ENCODE measurements at regions not wholly inside any gene's neighbourhood (a gene's known extent, or its start where the extent isn't known, plus 50 kb on each side); places are given as distances from the start of the nearest gene placed in this dataset.

DNA sequence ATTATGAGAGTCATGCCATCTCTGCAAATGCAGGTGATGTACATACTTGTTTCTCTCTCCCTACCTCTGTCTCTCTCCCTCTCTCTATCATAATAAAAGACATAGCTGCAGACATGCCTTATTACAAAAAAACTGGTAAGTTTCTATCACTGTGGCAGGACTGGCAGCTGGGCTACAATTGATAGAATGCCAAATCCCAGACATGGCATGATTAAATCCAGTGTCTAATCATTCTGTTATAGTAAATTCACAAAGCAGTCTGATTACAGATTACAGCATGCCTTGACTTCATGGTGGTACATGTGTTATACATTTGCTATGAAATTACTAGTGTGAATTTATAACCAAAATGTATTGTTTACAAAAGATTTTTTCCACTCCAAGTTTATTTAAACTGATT lies 854.7 kb downstream of the TMTC2 start:
- TF ChIP-seq, protein P1, sequence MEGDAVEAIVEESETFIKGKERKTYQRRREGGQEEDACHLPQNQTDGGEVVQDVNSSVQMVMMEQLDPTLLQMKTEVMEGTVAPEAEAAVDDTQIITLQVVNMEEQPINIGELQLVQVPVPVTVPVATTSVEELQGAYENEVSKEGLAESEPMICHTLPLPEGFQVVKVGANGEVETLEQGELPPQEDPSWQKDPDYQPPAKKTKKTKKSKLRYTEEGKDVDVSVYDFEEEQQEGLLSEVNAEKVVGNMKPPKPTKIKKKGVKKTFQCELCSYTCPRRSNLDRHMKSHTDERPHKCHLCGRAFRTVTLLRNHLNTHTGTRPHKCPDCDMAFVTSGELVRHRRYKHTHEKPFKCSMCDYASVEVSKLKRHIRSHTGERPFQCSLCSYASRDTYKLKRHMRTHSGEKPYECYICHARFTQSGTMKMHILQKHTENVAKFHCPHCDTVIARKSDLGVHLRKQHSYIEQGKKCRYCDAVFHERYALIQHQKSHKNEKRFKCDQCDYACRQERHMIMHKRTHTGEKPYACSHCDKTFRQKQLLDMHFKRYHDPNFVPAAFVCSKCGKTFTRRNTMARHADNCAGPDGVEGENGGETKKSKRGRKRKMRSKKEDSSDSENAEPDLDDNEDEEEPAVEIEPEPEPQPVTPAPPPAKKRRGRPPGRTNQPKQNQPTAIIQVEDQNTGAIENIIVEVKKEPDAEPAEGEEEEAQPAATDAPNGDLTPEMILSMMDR (IDR thresholded peaks at IDR 0.05) = no peak
- DNase-seq (no peak), ATAC-seq (ENCODE audit: poor library complexity) (no peak)
- Histone ChIP-seq H3K27me3 (ENCODE audit: control insufficient read depth in 1 of 2, insufficient read depth in 2 of 2, low read length in 2 of 2) (no peaks in the 10 kb centered on the region), H3K4me3 (ENCODE audit: low read length) (no peak overlapping the region), H3K27ac (ENCODE audit: low read depth in 1 of 2, low read length in 2 of 2) (no peak overlapping the region), H3K9me3 (ENCODE audit: control insufficient read depth in 1 of 2, insufficient read depth in 1 of 2, low read length in 2 of 2) (peaks cover 0 to 4% of the 10 kb centered on the region in 2 experiments), H3K36me3 (ENCODE audit: insufficient read depth, low read length) (no peaks in the 10 kb centered on the region), H3K4me1 (ENCODE audit: insufficient read depth, low read length) (no peaks in the 10 kb centered on the region)
- CTCF ChIA-PET = no interaction called here
- POLR2A ChIA-PET = no interaction called here
- H3K27me3 Mint-ChIP-seq = no peaks in the 10 kb centered on the region
- H3K4me1 Mint-ChIP-seq (ENCODE audit: low read depth) = no peaks in the 10 kb centered on the region
- intact Hi-C loops (cut with DNase I, micrococcal nuclease) = no loop called here
- H3K36me3 Mint-ChIP-seq (ENCODE audit: low read depth) = no peaks in the 10 kb centered on the region
- H3K4me3 Mint-ChIP-seq = no peak overlapping the region
- no peak overlapping the region for H3K27ac Mint-ChIP-seq
- H3K9me3 Mint-ChIP-seq = peaks cover 4% of the 10 kb centered on the region

DNA sequence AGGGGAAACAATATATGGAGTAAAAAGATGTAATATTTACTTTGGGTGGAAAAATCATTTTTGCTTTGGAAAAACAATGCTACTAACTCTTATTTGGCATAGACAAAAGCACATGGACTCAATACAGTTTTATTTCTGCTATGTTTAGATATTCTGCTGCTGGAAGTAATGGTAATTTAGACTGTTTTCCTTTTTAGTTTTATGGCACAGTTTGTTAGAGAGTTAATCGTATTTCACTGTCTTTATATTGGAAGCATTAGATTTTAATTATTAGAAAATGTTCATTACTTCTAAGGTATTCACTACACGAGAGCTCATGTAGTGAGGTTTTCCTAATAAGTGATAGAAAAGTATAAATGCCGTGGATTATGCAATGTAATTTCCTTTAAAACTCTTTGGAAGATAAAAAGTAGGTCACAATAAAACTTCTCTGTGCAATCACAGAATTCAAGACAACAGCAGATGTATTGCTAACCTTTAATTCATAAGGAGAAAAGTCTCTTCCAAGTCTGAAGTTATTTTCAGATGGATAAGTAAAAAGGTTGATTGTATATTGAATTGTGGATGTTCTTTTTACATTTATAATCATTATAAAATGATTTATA lies 851.8 kb downstream of the TMTC2 start:
- Histone ChIP-seq H3K27me3 (ENCODE audit: control insufficient read depth in 1 of 2, insufficient read depth in 2 of 2, low read length in 2 of 2) (no peaks in the 10 kb centered on the region), H3K4me1 (ENCODE audit: insufficient read depth, low read length) (no peaks in the 10 kb centered on the region), H3K36me3 (ENCODE audit: insufficient read depth, low read length) (no peaks in the 10 kb centered on the region), H3K9me3 (ENCODE audit: control insufficient read depth in 1 of 2, insufficient read depth in 1 of 2, low read length in 2 of 2) (peaks cover 0 to 4% of the 10 kb centered on the region in 2 experiments), H3K4me3 (ENCODE audit: low read length) (no peak overlapping the region), H3K27ac (ENCODE audit: low read depth in 1 of 2, low read length in 2 of 2) (no peak overlapping the region)
- Mint-ChIP-seq H3K27ac (no peak overlapping the region), H3K36me3 (ENCODE audit: low read depth) (no peaks in the 10 kb centered on the region), H3K27me3 (no peaks in the 10 kb centered on the region), H3K4me1 (ENCODE audit: low read depth) (no peaks in the 10 kb centered on the region), H3K4me3 (no peak overlapping the region), H3K9me3 (no peaks in the 10 kb centered on the region)
- ATAC-seq (ENCODE audit: poor library complexity) = no peak
- intact Hi-C loops (cut with DNase I, micrococcal nuclease) = no loop called here
- DNase-seq = no peak
- CTCF ChIA-PET = no interaction called here
- POLR2A ChIA-PET = no interaction called here
- TF ChIP-seq, protein P1 (IDR thresholded peaks at IDR 0.05) = no peak

DNA sequence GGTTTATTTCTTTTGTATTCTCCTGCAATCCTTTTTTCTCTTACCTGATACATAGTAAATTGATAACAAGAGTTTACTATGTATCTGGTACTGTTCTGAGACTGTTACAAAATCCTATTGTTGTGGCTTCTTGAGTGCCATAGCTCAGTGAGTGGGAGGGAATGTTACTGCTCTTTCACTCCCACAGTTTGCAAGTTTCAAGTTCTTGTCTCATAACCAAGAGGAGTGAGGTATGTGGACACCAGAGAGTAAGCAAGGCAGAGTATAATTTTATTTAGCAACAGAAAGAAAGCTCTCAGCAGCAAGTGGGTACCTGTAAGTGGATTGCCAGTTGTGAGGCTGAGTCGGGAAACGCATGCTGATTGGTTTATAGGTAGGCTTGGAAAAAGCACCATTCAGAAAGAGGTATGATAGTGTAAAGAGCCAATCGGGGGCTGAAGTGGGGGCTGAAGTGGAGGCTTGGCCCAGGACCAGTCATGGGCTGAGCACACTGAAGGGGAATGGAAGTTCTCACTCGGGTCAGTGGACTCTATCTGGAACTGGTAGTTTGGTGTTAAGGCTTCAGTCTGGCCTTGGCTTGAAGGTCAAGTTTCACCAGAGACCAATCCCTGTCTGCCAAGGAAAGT lies 850.8 kb downstream of the TMTC2 start:
- Mint-ChIP-seq H3K9me3 (no peaks in the 10 kb centered on the region), H3K27me3 (no peaks in the 10 kb centered on the region), H3K4me1 (ENCODE audit: low read depth) (no peaks in the 10 kb centered on the region), H3K27ac (no peak overlapping the region), H3K4me3 (no peak overlapping the region), H3K36me3 (ENCODE audit: low read depth) (no peaks in the 10 kb centered on the region)
- ATAC-seq (ENCODE audit: poor library complexity) (no peak), DNase-seq (no peak)
- intact Hi-C loops (cut with DNase I, micrococcal nuclease) = no loop called here
- CTCF ChIA-PET = no interaction called here
- Histone ChIP-seq H3K4me1 (ENCODE audit: insufficient read depth, low read length) (no peaks in the 10 kb centered on the region), H3K27ac (ENCODE audit: low read depth in 1 of 2, low read length in 2 of 2) (no peak overlapping the region), H3K9me3 (ENCODE audit: control insufficient read depth in 1 of 2, insufficient read depth in 1 of 2, low read length in 2 of 2) (peaks cover 0 to 4% of the 10 kb centered on the region in 2 experiments), H3K27me3 (ENCODE audit: control insufficient read depth in 1 of 2, insufficient read depth in 2 of 2, low read length in 2 of 2) (no peaks in the 10 kb centered on the region), H3K36me3 (ENCODE audit: insufficient read depth, low read length) (no peaks in the 10 kb centered on the region), H3K4me3 (ENCODE audit: low read length) (no peak overlapping the region)
- TF ChIP-seq, protein P1 (IDR thresholded peaks at IDR 0.05) = no peak
- POLR2A ChIA-PET = no interaction called here

All from CD4-positive, alpha-beta T cell (primary cell).